ENCODE measurements at regions not wholly inside any gene's neighbourhood (a gene's known extent, or its start where the extent isn't known, plus 50 kb on each side); places are given as distances from the start of the nearest gene placed in this dataset.

- TF ChIP-seq POLR2A (IDR thresholded peaks at IDR 0.05) (no peak), CTCF (IDR thresholded peaks at IDR 0.05) (no peak)
These were observed 377.5 kb downstream of the GPATCH2 start for GRCh38 chr1:217253351-217253750.

Data from adrenal gland (tissue), 5 donors.